Skeletal muscle tissue (tissue), 3 donors: ENCODE measurements at regions not wholly inside any gene's neighbourhood (a gene's known extent, or its start where the extent isn't known, plus 50 kb on each side); places are given as distances from the start of the nearest gene placed in this dataset.

Source experiments
- H3K27ac ChIP-seq: one replicate; pipeline ENCODE4 v1.7.0; 2013; ENCODE audit warnings: mild to moderate bottlenecking, low read depth, low read length, inconsistent platforms
- H3K27me3 ChIP-seq, 3 donors: one replicate each; pipeline ENCODE4 v1.7.0; 2013; ENCODE audit warnings: low read length in 3 of 3; ENCODE audit not compliant: control insufficient read depth in 3 of 3, insufficient read depth in 3 of 3
- H3K36me3 ChIP-seq, 3 donors: one replicate each; pipeline ENCODE4 v1.7.0; 2013; ENCODE audit warnings: low read length in 3 of 3; ENCODE audit not compliant: control insufficient read depth in 3 of 3, insufficient read depth in 3 of 3
- H3K4me1 ChIP-seq, 3 donors: one replicate each; pipeline ENCODE4 v1.7.0; 2013; ENCODE audit warnings: low read length in 3 of 3, mild to moderate bottlenecking in 3 of 3; ENCODE audit not compliant: control insufficient read depth in 3 of 3, insufficient read depth in 3 of 3
- H3K4me3 ChIP-seq, 3 donors: one replicate each; pipeline ENCODE4 v1.7.0; 2013; ENCODE audit warnings: low read length in 3 of 3
- H3K9ac ChIP-seq, 3 donors: one replicate each; pipeline ENCODE4 v1.7.0; 2013; ENCODE audit warnings: low read length in 3 of 3, mild to moderate bottlenecking in 3 of 3, moderate library complexity in 2 of 3, low read depth in 1 of 3
- H3K9me3 ChIP-seq, 3 donors: one replicate each; pipeline ENCODE4 v1.7.0; 2013; ENCODE audit warnings: low read length in 3 of 3; ENCODE audit not compliant: control insufficient read depth in 3 of 3
- donor health status: Osteomylitis.

DNA sequence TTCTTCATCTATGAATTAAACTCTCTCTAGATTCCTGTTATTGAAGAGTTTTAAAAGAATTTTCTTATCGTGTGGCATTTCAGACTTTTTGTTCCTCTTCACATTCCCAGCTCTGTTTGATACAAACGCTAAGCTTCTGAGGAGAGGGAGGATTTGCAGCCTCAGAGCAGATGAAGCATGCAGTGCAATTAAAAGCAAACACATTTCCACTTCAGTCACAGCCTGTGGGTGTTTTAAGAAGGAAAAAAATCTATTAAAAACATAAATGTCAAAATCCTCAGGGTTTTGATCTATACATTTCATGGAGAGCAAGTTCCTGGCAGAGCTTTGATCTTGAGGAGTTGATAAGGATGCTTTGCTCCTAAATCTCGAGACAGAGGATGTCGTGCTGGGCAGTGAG lies 442.4 kb upstream of the BOD1L1 start:
- H3K27ac ChIP-seq = no peak overlapping the region
- H3K36me3 ChIP-seq = no peaks in the 10 kb centered on the region
- no peaks in the 10 kb centered on the region for H3K27me3 ChIP-seq
- no peak overlapping the region for H3K9ac ChIP-seq
- H3K9me3 ChIP-seq = peaks cover 0 to 7% (median 0%) of the 10 kb centered on the region in 3 donors
- no peaks in the 10 kb centered on the region for H3K4me1 ChIP-seq
- no peak overlapping the region for H3K4me3 ChIP-seq

DNA sequence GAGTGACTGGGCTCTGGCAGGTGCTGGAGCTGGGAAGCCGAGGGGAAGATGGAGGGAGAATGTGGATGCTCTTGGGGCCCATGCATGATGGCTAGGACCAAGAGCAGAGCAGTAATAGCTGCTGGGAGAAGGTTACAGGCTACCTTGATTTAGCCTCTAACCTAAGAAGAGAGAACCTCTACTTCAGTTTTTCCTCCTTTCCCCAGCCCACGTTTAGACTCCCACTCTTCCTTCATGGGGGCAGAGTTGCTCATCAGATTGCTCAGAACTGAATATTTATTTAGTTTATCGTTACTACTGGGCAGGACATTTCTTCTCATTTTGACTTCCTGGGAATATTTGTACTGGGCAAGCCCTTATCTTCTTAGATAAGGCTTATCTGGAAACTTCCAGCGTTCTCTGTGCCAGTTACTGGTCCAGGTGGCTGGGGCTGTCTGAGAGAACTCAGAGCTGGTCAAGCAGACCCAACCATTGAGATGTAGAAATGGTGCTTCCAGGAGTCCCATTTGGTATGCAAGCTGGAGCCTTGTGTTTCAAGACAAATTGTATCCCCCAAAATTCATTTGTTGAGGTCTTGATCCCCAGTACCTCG lies 442.9 kb upstream of the BOD1L1 start:
- H3K9me3 ChIP-seq = peaks cover 0 to 7% (median 0%) of the 10 kb centered on the region in 3 donors

DNA sequence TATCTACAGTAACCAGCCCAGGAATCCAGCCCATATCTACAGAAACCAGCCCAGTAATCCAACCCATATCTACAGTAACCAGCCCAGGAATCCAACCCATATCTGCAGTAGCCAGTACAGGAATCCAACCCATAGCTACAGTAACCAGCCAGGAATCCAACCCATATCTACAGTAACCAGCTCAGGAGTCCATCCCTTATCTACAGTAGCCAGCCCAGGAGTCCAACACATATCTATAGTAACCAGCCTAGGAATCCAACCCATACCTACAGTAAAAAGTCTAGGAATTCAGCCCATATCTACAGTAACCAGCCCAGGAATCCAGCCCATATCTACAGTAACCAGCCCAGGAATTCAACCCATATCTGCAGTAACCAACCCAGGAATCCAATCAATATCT lies 445.0 kb upstream of the BOD1L1 start:
- Histone ChIP-seq H3K4me1 (no peaks in the 10 kb centered on the region), H3K9me3 (peaks cover 0 to 7% (median 0%) of the 10 kb centered on the region in 3 donors), H3K9ac (no peak overlapping the region), H3K27ac (no peak overlapping the region), H3K4me3 (no peak overlapping the region), H3K36me3 (no peaks in the 10 kb centered on the region), H3K27me3 (no peaks in the 10 kb centered on the region)

More for the DNA sequence above, 442.9 kb upstream of the BOD1L1 start:
- Histone ChIP-seq H3K27me3 (no peaks in the 10 kb centered on the region), H3K4me1 (no peaks in the 10 kb centered on the region), H3K27ac (no peak overlapping the region), H3K4me3 (no peak overlapping the region), H3K36me3 (no peaks in the 10 kb centered on the region), H3K9ac (no peak overlapping the region)

DNA sequence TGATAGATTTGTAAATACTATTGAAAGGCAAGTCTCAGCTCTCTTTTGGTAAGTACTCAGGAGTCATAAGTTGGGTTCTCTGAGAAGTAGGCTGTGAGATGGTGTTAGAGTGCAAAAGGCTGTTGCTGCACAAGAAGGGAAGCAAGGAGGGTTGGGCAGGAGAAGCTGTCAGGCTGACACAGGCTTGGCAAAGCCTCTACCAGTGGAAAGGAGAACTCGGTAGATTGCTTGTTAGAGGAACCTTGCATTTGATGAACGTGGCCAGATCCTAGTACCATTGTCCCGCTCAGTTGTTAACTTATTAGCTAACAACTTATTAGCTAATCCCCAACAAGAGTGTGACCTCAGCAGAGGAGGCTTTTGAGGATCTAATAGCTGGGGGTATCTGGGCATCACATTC lies 449.3 kb upstream of the BOD1L1 start:
- H3K36me3 ChIP-seq = no peaks in the 10 kb centered on the region
- no peak overlapping the region for H3K9ac ChIP-seq
- H3K27ac ChIP-seq = no peak overlapping the region
- no peak overlapping the region for H3K4me3 ChIP-seq
- no peaks in the 10 kb centered on the region for H3K4me1 ChIP-seq
- no peaks in the 10 kb centered on the region for H3K27me3 ChIP-seq
- H3K9me3 ChIP-seq = peaks cover 0 to 4% (median 0%) of the 10 kb centered on the region in 3 donors

DNA sequence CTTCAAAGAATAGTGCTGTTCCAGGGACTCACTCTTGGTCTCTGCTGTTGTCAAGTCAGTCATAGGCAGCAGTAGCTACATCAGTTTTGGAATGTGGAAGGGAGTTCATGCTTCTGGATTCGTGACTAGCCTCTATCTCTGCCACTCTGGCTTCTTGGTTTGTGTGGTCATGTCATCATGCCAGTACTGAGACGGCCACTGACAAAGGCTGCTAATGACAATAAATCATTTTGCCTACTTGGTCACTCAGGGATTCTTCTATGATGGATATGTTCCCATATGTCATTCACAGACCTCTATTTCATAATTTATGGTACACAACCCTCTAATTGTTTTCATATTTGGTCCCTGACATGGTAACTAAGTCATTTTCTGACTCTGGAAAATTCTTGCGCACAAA lies 450.8 kb upstream of the BOD1L1 start:
- Histone ChIP-seq H3K9me3 (no peaks in the 10 kb centered on the region), H3K4me3 (no peak overlapping the region), H3K9ac (no peak overlapping the region), H3K27me3 (no peaks in the 10 kb centered on the region), H3K4me1 (no peaks in the 10 kb centered on the region), H3K27ac (no peak overlapping the region), H3K36me3 (no peaks in the 10 kb centered on the region)

DNA sequence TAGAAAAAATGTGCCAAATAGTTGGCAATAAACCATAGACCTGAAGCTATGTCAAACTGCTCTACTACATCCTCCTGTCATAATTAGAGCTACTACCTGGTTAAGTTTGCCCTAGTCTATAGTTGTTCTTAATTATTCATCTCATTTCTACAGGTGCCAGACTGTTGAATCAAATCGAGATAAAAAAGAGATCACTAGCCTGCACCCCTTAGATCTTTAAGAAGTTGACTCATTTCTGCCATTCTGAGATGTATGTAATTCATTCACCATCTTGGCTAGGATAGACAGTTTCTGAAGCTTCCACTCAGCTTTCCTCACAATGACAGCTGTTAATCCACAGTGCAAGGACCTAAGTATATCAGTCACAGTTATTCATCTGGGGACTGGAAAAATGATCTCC lies 452.1 kb upstream of the BOD1L1 start:
- no peak overlapping the region for H3K4me3 ChIP-seq
- no peaks in the 10 kb centered on the region for H3K27me3 ChIP-seq
- no peak overlapping the region for H3K9ac ChIP-seq
- no peaks in the 10 kb centered on the region for H3K4me1 ChIP-seq
- H3K27ac ChIP-seq = no peak overlapping the region
- no peaks in the 10 kb centered on the region for H3K36me3 ChIP-seq
- no peaks in the 10 kb centered on the region for H3K9me3 ChIP-seq

DNA sequence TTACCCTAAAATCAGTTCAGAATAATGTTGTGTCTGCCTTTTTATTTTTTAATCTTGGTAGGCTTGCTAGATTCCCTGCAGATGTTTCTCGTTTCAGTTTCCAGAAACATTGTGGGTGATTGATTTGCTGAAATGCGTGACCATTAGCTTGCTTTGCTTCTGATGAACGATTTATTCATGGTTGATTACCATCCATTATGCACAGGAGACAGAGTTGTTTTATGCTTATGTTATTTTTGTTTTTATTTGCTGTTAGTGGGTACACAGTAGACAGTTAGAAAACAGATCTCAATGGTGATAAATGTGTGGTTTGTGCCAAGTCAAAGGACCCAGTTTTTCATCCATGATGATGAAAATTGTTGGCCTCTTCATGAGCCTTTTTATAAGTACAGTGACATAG lies 455.6 kb upstream of the BOD1L1 start:
- Histone ChIP-seq H3K4me3 (no peak overlapping the region), H3K27ac (no peak overlapping the region), H3K9ac (no peak overlapping the region), H3K4me1 (no peaks in the 10 kb centered on the region), H3K36me3 (no peaks in the 10 kb centered on the region), H3K27me3 (no peaks in the 10 kb centered on the region), H3K9me3 (no peaks in the 10 kb centered on the region)

DNA sequence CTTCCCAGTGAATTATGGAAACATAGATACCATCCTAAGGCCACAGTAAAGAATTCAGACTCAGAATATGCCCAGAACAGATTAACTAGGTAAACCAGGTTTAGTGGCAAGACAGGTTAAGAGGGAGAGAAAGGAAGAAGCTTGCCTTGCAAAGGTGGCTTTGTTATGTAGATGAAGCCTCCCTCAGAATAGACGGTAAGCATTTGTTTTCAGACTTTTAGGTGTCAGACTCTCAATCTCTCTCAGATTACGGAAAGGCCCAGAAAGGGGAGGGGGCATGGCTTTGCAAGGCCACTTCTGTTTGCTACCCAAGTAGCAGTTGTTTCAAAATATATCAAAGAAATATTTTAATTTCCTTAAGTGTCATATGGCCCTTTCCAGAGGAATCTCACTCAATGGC lies 457.1 kb upstream of the BOD1L1 start:
- Histone ChIP-seq H3K4me1 (no peaks in the 10 kb centered on the region), H3K27me3 (no peaks in the 10 kb centered on the region), H3K36me3 (no peaks in the 10 kb centered on the region), H3K27ac (no peak overlapping the region), H3K4me3 (no peak overlapping the region), H3K9ac (no peak overlapping the region), H3K9me3 (no peaks in the 10 kb centered on the region)

DNA sequence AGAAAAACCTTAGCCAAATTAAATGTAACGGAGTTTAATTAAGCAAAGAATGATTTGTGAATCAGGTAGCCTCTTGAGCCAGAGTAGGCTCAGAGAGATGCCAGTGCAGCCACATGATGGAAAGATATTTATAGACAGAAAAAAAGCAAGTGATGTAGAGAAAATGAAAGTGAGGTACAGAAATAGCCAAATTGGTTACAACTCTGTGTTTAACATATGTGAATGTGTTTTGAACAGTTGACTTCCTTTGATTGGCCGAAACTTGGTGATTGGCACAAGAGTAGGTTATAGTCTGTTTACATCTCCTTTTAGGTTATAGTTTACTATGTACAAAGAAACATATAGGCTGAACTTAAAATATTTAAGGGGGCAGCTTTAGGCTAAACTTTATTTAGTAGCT lies 459.9 kb upstream of the BOD1L1 start:
- no peaks in the 10 kb centered on the region for H3K36me3 ChIP-seq
- no peaks in the 10 kb centered on the region for H3K4me1 ChIP-seq
- no peaks in the 10 kb centered on the region for H3K27me3 ChIP-seq
- no peak overlapping the region for H3K27ac ChIP-seq
- H3K9me3 ChIP-seq = no peaks in the 10 kb centered on the region
- H3K9ac ChIP-seq = no peak overlapping the region
- no peak overlapping the region for H3K4me3 ChIP-seq

DNA sequence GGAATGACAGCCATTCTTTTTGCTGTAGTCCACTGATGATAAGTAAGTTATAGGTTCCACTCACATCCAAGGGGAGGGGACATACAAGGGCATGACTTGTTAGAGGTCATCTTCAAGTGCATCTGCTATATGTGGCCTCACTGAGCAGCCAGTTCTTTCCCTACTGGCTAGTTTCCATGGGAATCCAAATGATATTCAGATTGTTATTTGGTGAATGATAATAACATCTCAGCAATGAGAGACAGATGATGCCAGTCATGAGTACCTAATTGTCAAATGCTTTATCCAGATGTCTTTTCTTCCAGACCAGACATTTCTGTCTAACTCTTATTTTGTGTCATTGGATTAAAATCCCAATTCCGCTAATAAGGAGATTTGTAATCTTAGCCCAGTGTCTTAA lies 460.4 kb upstream of the BOD1L1 start:
- Histone ChIP-seq H3K9me3 (no peaks in the 10 kb centered on the region), H3K4me3 (no peak overlapping the region), H3K27ac (no peak overlapping the region), H3K4me1 (no peaks in the 10 kb centered on the region), H3K36me3 (no peaks in the 10 kb centered on the region), H3K27me3 (no peaks in the 10 kb centered on the region), H3K9ac (no peak overlapping the region)

DNA sequence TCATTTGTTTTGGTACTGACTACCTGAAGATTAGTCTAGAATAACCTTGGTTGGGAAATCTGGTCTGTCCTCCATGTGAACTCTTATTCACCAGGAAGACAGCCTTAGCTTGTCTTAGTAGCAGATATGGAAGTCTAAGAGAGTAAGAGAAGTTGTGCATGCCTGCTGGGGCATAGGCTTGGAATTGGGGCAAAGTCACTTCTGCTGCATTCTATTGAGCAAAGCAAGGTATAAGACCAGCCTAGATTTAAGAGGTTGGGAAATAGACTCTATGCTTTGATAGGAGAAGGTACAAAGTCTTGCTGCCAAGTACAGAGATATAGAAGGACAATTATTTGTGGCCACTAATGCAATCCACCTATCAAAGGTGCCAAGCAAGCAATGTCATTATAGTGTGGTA lies 464.0 kb upstream of the BOD1L1 start:
- Histone ChIP-seq H3K36me3 (no peaks in the 10 kb centered on the region), H3K9me3 (no peaks in the 10 kb centered on the region), H3K4me3 (no peak overlapping the region), H3K9ac (no peak overlapping the region), H3K27ac (no peak overlapping the region), H3K27me3 (no peaks in the 10 kb centered on the region), H3K4me1 (no peaks in the 10 kb centered on the region)
